ENCODE measurements at regions not wholly inside any gene's neighbourhood (a gene's known extent, or its start where the extent isn't known, plus 50 kb on each side); places are given as distances from the start of the nearest gene placed in this dataset.

DNA sequence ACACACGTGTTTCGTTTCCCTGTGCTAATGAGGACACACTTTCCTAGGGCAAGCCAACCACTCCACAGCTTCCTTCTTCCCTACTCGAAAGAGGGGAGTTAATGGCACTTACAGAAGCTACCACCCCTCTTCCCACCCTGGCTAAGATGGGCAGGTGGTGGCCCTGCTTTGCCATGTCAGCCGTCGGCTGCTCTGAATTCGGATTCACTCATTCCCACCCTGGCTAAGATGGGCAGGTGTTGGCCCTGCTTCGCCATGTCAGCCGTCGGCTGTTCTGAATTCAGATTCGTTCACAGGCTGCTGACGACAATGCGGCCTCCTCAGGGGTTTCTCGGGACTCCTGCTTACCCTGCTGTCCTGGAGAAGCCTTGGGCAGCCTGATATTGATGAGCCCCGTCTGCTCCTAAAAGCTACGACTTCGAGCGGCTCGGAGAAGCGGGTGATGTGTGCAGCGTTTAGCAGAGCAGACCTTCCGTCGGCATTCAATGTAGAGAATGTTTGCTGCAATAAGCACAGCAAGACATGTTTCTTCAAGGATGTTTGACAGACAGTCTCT, 56.2 kb upstream of the PPP2R2D start:
- DNase-seq = no peak

DNA sequence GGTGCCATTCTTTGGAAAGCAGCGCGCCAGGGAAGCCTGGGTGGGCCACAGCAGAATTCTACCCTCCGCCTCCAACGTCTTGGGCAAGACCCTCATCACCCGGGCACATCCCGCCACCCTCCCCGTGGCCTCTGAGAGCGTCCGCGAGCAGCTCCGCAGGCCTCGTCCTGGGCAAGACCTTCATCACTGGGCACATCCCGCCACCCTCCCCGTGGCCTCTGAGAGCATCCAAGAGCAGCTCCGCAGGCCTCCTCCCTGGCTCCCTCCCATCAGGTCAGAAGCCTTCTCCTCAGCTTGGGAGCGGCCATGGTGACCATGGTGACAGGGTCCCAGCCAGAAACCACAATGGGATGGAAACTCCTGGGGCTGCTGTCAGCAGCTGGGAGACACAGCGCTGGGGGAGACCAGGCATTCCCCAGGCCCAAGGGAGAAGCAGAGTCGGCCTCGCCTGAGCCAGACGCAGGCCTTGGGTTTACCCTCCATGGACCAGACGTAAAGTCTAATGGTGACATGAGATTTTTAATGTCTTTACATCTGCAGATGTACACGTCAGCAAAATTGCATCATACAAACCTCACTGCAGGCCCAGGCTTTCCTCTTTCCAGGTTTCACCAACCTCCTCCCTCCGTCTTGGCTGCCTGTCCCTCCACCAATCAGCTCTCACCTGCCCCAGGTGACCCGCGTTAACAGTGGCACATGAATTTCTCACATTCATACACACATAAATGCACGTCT, 55.1 kb upstream of the PPP2R2D start:
- no peak for DNase-seq

DNA sequence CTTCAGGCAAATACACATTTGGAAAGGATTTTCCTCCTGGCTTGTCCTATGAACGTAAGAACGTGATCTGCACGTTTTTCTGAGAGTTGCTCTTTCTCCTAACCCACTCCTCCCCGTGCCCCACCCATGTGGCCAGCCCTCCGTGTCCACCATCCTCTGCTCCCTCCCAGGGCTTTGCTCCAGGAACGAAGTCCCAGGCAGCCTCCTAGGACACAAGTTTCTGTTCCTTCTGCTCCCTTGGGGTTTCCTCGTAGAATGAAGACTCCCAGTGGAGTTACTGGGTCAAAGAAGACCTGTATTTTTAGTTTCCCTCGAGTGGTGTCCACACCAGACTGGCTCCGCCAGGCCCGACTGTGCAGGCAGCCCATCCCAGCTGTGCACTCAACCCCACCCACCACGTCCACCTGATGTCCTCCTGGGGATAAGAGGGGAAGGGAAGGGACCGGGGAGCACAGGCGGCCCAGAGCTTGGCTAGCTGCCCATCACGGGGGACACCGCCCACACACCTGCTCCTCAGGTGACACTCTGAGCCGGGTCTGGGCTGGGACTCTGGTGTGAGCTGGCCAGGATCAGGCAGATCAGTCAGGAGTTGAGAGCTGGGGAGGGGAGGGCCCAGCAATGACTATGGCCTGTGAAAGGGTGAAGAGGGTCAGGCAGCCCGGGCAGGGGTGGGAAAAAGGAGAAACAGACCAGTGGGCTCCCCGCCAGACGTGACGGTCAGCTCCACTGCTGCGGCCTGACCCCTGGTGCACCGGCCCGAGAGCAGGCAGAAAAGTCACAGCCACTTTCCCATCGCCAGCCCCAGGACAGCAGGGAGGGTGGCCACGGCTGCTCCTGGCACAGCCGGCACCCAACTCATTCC, 54.3 kb upstream of the PPP2R2D start:
- no peak for DNase-seq

DNA sequence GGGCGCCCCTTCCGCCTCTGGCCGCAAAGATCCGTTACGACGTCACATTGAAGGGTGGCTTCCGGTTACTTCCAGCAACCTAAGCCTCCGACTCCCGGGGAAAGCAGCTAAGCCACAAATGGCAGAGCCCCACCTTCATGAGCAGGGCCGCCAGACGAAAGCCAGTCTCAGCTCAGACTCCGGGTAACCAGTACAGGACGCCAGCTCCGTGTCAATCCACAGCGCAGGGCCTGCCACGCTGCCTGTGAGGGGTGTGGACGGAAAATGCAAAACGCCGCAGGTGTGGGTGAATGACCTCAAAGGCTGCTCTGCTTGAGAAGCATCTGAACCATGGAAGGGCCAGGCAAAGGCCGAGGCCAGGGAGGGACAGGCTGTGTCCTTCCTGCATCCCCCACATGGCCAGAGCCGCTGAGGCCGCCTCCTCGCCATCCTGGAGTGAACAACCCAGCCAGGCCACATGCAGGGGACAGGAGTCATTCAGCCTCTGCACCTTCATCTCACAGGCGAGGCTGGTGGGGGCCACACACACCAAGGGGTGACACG, 53.5 kb upstream of the PPP2R2D start:
- no peak for DNase-seq

DNA sequence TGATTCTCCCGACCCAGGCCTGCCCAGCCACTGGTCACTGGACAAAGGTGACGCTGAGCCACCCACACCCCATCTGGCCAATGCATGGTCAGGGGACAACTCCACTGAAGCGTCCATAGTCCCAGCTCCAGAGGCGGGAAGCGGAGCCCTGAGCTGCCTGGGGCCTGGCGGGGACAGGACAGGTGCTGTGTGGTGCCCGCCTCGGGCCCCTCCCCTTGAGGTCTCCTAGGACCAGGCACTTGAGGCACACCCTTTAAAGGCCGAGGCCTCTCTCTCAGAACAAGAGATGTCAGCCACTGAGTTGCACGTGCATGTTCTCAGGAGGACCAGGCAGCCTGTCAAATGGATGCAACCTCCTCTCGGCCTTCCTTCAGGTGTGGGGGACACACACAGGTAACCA, 52.5 kb upstream of the PPP2R2D start:
- DNase-seq = no peak

DNA sequence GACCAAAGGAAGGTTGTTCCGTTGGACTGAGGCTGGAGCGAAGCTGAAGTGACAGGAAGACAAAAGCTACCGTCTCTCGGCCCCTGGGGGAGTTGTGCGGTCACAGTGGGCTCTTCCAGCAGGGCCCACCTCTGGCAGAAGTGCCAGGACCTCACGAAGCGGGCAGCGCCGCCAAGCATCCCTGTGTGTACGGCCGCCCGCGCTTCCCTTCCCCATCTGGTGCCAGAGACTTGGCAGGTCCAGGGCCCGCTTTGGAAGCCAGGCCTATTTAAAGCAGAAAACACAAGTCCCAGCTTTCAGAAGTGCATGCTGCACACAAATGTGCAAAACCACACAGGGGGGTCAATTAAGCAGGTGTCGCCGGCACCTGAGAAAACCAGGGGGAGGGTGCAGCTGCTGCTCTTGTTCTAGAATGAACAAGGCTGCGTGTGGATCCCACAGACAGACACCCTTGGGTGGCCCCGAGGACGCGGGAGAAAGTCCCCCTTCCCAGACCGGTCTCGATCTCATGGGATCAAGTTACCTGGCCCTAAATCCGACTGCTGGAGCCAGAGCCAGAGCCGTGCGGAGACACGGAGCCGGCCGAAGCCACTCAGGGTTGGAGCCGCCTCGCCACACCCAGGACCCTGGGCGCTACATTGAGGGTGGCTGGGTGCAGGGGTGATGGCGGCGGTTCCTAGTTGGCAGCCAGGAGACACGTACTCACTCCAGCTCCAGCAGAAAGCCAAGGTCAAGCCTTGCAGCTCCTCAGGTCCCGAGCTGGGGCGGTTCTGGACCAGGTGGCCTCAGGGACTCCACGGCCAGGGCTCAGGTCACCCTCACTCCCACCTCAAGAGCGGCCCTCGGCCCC, 51.8 kb upstream of the PPP2R2D start:
- DNase-seq = no peak

DNA sequence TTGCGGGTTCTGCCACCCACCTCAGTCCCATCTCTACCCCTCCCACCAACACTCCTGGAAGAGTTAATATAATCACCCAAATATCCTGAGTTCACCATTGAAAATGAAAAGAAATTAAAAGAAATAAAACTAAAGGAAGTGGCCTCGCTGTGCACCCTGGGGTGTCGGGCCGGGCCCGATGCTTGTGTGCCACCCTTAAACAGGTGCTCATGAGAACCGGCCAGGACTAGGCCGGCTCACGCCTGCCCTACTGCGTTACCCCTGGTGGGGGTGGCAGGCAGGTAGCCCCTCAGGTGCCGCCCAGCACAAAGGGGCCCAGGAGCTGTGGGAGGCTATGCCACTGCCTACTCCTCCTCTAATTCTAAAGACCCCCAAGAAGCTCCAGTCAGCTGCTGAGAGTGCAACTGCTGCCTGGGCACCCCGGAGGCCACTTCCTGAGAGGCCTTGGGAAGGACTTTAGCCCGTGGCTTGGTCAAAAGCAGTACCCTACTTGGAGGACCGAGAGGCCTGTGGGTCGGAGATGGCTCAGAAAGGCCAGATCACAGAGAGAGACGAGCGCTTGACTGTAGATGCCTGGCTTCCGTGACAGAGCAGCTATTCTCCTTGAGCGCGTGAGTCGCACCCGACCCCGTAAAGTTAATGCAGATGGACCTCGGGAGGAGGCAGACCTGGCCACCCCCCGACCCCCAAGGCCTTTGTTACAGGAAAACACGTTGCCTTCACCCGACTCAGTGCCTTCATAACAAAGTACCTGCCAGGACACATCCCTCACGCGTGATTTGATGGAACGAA, 51.0 kb upstream of the PPP2R2D start:
- no peak for DNase-seq

DNA sequence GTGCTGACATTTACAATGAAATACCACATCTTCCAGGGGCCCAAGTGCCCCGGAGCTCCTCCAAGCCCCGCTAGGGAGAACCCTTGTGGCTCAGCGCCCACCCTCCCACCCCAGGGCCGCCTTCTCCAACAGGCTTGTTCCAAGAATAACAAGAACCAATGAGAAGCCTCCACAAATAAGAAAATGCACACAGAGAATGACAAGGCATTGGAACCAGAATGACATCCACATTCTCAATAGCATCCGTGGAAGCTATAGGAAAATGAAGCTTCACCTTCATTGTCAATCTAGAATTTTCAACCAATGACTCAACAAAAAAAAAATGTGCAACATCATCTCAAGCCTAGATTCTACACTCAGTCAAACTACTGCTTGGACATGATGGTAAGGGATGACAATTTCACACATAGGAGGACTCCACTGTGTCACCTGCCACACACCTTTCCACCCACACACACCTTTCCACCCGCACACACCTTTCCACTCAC, 50.4 kb upstream of the PPP2R2D start:
- DNase-seq = no peak
